AG04450 (cell line): ENCODE measurements at regions not wholly inside any gene's neighbourhood (a gene's known extent, or its start where the extent isn't known, plus 50 kb on each side); places are given as distances from the start of the nearest gene placed in this dataset.

Experiments
- CTCF ChIA-PET: fragments of 300-600, 350-600 bp; formaldehyde crosslinking; extraction: SDS; loops from one replicate; lab custom pipeline; 2022; ENCODE audit warnings: antibody characterized with exemption, inconsistent platforms; lab: Charles Lee
- POLR2A ChIA-PET: fragments of 350-600 bp; formaldehyde crosslinking; extraction: SDS; loops from one replicate; lab custom pipeline; 2021; ENCODE audit warnings: antibody characterized with exemption, inconsistent platforms; lab: Yijun Ruan, JAX
- DNase-seq: peaks from one replicate; pipeline ENCODE4 v3.0.0-alpha.2; 2011; ENCODE audit warnings: low read depth, low spot score
- H3K27ac ChIP-seq: one replicate; pipeline ENCODE4 v1.5.1; 2012; ENCODE audit warnings: low read depth, low read length, control low read depth
- H3K27me3 ChIP-seq: one replicate; pipeline ENCODE4 v1.6.0; 2012; ENCODE audit warnings: low read length; ENCODE audit not compliant: control insufficient read depth, insufficient read depth
- H3K4me3 ChIP-seq: 2 replicates; pipeline ENCODE4 v1.5.1; 2011; ENCODE audit warnings: mild to moderate bottlenecking, low read depth, low read length, control low read depth
- H3K9me3 ChIP-seq: 2 replicates; pipeline ENCODE4 v1.5.1; 2012; ENCODE audit warnings: low read length; ENCODE audit not compliant: control insufficient read depth, insufficient read depth
- TF ChIP-seq, protein P1 (sequence below): IDR thresholded peaks from 2 replicates; pipeline ENCODE4 v1.5.1; 2011; ENCODE audit warnings: low read depth, low read length, control low read depth, inconsistent platforms

DNA sequence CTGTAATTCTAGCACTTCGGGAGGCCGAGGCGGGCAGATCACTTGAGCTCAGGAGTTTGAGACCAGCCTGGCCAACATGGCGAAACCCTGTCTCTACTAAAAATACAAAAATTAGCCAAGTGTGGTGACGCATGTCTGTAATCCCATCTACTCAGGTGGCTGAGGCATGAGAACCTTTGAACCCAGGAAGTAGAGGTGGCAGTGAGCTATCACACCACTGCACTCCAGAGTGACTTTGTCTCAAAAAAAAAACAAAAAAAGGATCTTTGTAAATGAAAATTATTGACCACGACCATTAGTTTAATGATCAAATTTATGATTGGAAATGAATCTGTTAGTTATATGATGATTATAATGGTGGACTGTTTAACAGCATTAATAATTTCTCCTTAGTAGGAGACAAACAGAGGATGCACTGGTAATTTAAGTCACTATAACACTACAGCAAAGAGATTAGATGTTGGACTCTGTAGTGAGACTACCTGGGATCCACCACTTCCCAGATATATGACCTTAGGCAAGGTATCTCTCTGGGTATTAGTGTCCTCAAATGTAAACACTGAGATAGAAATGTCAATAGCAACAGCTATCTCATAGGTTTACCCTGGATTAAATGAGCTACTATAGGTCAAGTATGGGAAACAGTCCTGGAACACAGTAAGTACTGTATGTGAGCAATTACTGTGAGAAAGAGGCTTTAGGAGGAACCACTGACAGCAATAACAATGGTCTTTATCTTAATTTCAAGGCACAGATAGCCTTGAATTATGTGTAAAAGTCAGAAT, 214.7 kb downstream of the NOVA1 start:
- Histone ChIP-seq H3K9me3 (no peaks in the 10 kb centered on the region; the same call in 1 of the 2 replicates), H3K27ac (no peak overlapping the region), H3K27me3 (no peaks in the 10 kb centered on the region), H3K4me3 (no peak overlapping the region)
- DNase-seq: no peak
- CTCF ChIA-PET: no interaction called here
- TF ChIP-seq, protein P1, sequence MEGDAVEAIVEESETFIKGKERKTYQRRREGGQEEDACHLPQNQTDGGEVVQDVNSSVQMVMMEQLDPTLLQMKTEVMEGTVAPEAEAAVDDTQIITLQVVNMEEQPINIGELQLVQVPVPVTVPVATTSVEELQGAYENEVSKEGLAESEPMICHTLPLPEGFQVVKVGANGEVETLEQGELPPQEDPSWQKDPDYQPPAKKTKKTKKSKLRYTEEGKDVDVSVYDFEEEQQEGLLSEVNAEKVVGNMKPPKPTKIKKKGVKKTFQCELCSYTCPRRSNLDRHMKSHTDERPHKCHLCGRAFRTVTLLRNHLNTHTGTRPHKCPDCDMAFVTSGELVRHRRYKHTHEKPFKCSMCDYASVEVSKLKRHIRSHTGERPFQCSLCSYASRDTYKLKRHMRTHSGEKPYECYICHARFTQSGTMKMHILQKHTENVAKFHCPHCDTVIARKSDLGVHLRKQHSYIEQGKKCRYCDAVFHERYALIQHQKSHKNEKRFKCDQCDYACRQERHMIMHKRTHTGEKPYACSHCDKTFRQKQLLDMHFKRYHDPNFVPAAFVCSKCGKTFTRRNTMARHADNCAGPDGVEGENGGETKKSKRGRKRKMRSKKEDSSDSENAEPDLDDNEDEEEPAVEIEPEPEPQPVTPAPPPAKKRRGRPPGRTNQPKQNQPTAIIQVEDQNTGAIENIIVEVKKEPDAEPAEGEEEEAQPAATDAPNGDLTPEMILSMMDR: no peak
- POLR2A ChIA-PET: no interaction called here

DNA sequence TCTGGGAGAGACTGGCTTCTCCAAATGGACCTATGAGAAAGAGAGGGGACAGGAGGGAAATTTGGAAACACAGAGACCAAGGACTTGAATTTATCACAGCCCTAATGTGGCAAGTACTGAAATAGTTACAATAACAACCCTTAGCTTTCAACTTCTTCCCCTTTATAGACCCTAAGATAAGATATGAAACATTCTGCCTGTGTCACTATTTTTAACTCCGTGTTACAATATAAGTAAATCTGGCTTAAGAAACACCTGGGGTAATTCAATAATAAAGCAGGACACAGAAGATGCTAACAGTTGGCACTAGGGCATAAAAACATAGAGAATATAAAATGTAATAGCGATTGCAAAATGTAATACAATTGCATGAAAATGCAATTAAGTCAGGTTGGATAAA, 216.4 kb downstream of the NOVA1 start:
- Histone ChIP-seq H3K27me3 (no peaks in the 10 kb centered on the region), H3K9me3 (no peaks in the 10 kb centered on the region; the same call in 1 of the 2 replicates), H3K27ac (no peak overlapping the region), H3K4me3 (no peak overlapping the region)
- ChIA-PET POLR2A (no interaction called here), CTCF (no interaction called here)
- DNase-seq: no peak
- TF ChIP-seq, protein P1: no peak

DNA sequence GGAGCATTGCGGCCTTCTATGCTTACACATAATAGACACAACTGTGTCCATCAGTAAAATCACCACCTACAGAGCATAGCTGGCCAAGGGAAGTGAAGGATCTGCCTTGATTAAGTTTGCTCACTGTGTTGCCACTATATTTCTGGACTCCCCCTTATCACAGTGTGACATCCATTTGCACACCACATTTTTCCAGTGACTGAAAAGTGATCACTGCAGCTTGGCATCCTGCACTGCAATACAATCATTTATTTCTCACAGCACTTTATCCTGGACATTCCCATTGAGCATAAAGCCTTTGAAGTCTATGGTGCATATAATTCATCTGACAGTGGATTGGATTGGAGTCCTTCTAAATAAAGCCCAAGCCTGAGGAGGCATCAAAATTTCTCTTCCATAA, 217.2 kb downstream of the NOVA1 start:
- TF ChIP-seq, protein P1: no peak
- ChIA-PET POLR2A (no interaction called here), CTCF (no interaction called here)
- Histone ChIP-seq H3K4me3 (no peak overlapping the region), H3K27me3 (no peaks in the 10 kb centered on the region), H3K27ac (no peak overlapping the region), H3K9me3 (no peaks in the 10 kb centered on the region; the same call in 1 of the 2 replicates)
- DNase-seq: no peak

DNA sequence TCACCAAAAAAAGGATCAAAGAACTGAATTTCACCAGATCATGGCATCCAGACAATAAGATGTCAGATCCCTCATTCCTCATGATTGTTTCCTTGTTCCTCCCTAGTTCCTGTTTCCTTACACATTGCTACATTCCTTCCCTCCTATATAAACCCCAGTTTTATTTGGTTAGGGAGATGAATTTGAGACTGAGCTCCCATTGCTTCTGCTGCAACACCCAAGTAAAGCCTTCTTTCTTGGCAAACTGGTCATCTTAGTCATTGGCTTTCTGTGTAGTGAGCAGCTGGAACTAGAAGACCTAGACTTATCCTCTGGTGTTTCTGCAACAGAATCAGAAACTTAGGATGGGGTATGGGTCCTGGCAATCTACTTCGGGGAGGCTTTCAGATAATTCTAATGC, 217.9 kb downstream of the NOVA1 start:
- H3K27ac ChIP-seq: no peak overlapping the region
- H3K9me3 ChIP-seq: no peaks in the 10 kb centered on the region; the same call in 1 of the 2 replicates
- H3K4me3 ChIP-seq: no peak overlapping the region
- TF ChIP-seq, protein P1: no peak
- ChIA-PET POLR2A (no interaction called here), CTCF (no interaction called here)
- no peaks in the 10 kb centered on the region for H3K27me3 ChIP-seq
- DNase-seq: no peak

DNA sequence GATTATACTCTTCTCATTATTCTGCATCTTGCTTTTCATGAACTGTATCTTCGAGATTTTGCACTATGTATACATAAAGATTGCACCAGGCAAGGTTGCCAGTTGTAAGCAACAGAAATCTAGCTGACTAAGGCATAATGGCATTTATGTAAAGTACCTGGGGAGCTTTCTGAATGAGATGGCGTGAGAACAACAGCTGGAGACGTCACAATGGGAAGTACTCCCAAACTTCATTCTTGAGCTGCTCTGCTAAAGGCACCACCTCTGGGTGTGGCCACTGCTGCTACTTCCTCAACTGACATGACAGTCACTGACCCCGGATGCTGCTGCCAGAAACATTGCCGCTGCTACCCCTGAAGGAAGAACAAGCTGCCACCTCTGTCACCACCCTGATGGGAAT, 220.7 kb downstream of the NOVA1 start:
- no peak for DNase-seq
- no peaks in the 10 kb centered on the region for H3K27me3 ChIP-seq
- TF ChIP-seq, protein P1: no peak
- POLR2A ChIA-PET: no interaction called here
- CTCF ChIA-PET: no interaction called here
- no peaks in the 10 kb centered on the region; the same call in 1 of the 2 replicates for H3K9me3 ChIP-seq
- H3K27ac ChIP-seq: no peak overlapping the region
- H3K4me3 ChIP-seq: no peak overlapping the region
